SU-DHL-6 (cell line): ENCODE measurements at regions not wholly inside any gene's neighbourhood (a gene's known extent, or its start where the extent isn't known, plus 50 kb on each side); places are given as distances from the start of the nearest gene placed in this dataset.

Experiments
- EZH2phosphoT487 ChIP-seq: fragments of 200-600 bp; sonication (generic), shearing (Covaris generic); conservative IDR thresholded peaks from 2 replicates; pipeline ENCODE4 v1.6.1; 2018; ENCODE audit warnings: mild to moderate bottlenecking, antibody characterized with exemption, low read length, moderate library complexity, mixed read lengths
- TF ChIP-seq, protein P1 (sequence below): fragments of 200-600 bp; sonication (generic); IDR thresholded peaks from one replicate; pipeline ENCODE4 v1.5.1; 2017; ENCODE audit warnings: antibody characterized with exemption, mild to moderate bottlenecking, low read length, moderate library complexity; ENCODE audit not compliant: insufficient read depth, poor library complexity, severe bottlenecking

DNA sequence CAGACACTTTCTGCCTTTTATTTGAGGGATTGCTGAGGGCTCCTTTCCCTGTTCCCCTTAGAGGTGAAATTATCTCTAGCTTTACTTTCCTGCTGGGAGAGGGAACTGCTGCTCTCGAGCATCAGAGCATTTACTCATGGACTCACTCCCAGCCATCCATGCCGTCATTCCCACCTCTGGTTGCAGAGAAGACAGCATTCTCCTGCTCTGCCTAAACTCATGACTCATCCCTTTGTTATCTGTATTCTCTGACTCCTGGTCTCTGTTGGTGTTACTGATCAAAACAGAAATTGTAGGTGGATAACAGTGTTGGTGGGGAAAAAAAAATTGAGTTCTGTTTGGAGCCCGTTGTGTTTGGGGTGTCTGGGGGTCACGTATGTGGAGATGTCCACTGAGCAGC lies 159.3 kb downstream of the TTC8 start:
- TF ChIP-seq, protein P1, sequence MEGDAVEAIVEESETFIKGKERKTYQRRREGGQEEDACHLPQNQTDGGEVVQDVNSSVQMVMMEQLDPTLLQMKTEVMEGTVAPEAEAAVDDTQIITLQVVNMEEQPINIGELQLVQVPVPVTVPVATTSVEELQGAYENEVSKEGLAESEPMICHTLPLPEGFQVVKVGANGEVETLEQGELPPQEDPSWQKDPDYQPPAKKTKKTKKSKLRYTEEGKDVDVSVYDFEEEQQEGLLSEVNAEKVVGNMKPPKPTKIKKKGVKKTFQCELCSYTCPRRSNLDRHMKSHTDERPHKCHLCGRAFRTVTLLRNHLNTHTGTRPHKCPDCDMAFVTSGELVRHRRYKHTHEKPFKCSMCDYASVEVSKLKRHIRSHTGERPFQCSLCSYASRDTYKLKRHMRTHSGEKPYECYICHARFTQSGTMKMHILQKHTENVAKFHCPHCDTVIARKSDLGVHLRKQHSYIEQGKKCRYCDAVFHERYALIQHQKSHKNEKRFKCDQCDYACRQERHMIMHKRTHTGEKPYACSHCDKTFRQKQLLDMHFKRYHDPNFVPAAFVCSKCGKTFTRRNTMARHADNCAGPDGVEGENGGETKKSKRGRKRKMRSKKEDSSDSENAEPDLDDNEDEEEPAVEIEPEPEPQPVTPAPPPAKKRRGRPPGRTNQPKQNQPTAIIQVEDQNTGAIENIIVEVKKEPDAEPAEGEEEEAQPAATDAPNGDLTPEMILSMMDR = no peak
- no peak for TF ChIP-seq EZH2phosphoT487
